Stomach (tissue), 8 donors: ENCODE measurements at regions not wholly inside any gene's neighbourhood (a gene's known extent, or its start where the extent isn't known, plus 50 kb on each side); places are given as distances from the start of the nearest gene placed in this dataset.

Source experiments
- DNase-seq, 2 donors: peaks; one replicate each; pipeline versions ENCODE4 v3.0.0 to v3.0.0-alpha.2; 2013 to 2019
- H3K27ac ChIP-seq, 5 donors: fragments of 200-600 bp in 4 of 5; sonication (generic) in 4 of 5; one replicate each; pipeline ENCODE4 v1.5.1; 2013 to 2019; ENCODE audit warnings: mild to moderate bottlenecking in 1 of 5, moderate library complexity in 1 of 5
- H3K27me3 ChIP-seq, 3 donors: fragments of 200-600 bp; sonication (generic); one replicate each; pipeline ENCODE4 v1.5.1; 2017 to 2019; ENCODE audit warnings: mixed run types in 1 of 3
- H3K36me3 ChIP-seq, 4 donors: fragments of 200-600 bp; sonication (generic); 1 replicate in 3 of 4; 2 replicates in 1 of 4; pipeline ENCODE4 v1.5.1; 2016 to 2019
- H3K4me1 ChIP-seq, 4 donors: fragments of 200-600 bp; sonication (generic); one replicate each; pipeline ENCODE4 v1.5.1; 2016 to 2019
- H3K4me3 ChIP-seq, 4 donors: fragments of 200-600 bp; sonication (generic) in 3 of 4; one replicate each; pipeline ENCODE4 v1.5.1; 2016 to 2019; ENCODE audit warnings: mild to moderate bottlenecking in 1 of 4
- H3K9me3 ChIP-seq, 4 donors: fragments of 200-600 bp; sonication (generic); one replicate each; pipeline ENCODE4 v1.5.1; 2016 to 2019
- CTCF ChIP-seq, 7 experiments: fragments of 450-650 bp in 4 of 7; fragments of 200-600 bp in 3 of 7; sonication (generic) in 3 of 7; IDR thresholded peaks; one replicate each; pipeline ENCODE4 v1.5.1; 2016 to 2019; ENCODE audit warnings: antibody characterized with exemption in 7 of 7, control low read depth in 2 of 7, mild to moderate bottlenecking in 1 of 7
- EP300 ChIP-seq: sonication (generic); formaldehyde crosslinking; IDR thresholded peaks from one replicate; pipeline ENCODE4 v1.6.1; 2017; ENCODE audit warnings: antibody characterized with exemption
- POLR2A ChIP-seq, 4 donors: fragments of 450-650 bp; IDR thresholded peaks; one replicate each; pipeline ENCODE4 v1.6.1; 2016; ENCODE audit warnings: antibody characterized with exemption in 4 of 4, control low read depth in 2 of 4, mild to moderate bottlenecking in 1 of 4, moderate library complexity in 1 of 4
- POLR2AphosphoS5 ChIP-seq, 3 donors: sonication (generic); formaldehyde crosslinking; IDR thresholded peaks; one replicate each; pipeline ENCODE4 v1.6.1; 2016; ENCODE audit warnings: antibody characterized with exemption in 3 of 3
- WGBS, 5 donors: extraction: QIAGEN DNeasy Blood & Tissue Kit in 3 of 5; methylation state at CpG; one replicate each; pipeline versions ENCODE4 v1.1.5 to v1.1.7; 2013 to 2018; 5-methylcytosine and 5-hydroxymethylcytosine counted together
- intact Hi-C: fragments of 100-400 bp; cut with DNase I; formaldehyde crosslinking; loops from one replicate; pipeline ENCODE4 v1.15.1; 2023; ENCODE audit warnings: low total_unique reads
- donor health status: healthy with polysubstance abuse.
- donor health status: Bipolar disorder and iron deficiency.
- donor health status: healthy.

GRCh38 chr21:15227919-15228318, 163.1 kb upstream of the NRIP1 start:
- TF ChIP-seq CTCF (IDR thresholded peaks at IDR 0.05) (no peak), EP300 (no peak), POLR2AphosphoS5 (IDR thresholded peaks at IDR 0.05) (no peak), POLR2A (IDR thresholded peaks at IDR 0.05) (no peak)
- Histone ChIP-seq H3K27me3 (no peaks in the 10 kb centered on the region), H3K4me3 (no peak overlapping the region), H3K4me1 (no peaks in the 10 kb centered on the region), H3K27ac (no peak overlapping the region), H3K36me3 (no peaks in the 10 kb centered on the region), H3K9me3 (no peaks in the 10 kb centered on the region)
- 73 to 79% (median 78%) methylated on average over 3 of the region's 3 CpGs for WGBS, 5 donors
- intact Hi-C loops, result no loop called here
- no peak for DNase-seq

DNA sequence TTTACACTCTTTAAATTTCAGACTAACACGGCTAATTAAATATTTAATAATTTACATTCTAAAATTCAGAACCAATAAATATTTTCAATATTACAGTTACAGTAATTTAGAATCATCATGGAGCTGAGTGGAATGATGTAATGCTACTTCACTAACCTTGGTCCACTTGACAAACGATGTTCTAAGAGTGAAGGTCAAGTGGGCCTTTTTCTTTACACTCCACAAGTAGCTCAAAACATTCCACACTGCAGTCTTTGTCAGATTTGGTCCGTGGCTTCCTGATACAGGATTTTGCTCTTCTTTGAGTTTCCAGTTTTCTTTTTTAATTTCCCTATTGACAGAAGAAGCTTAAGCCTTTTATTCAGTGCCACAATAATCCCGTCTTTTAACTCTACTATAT, 164.6 kb upstream of the NRIP1 start:
- H3K4me1 ChIP-seq, result no peaks in the 10 kb centered on the region
- intact Hi-C loops, result no loop called here
- H3K27me3 ChIP-seq, result no peaks in the 10 kb centered on the region
- no peak for DNase-seq
- no peak for TF ChIP-seq POLR2A (IDR thresholded peaks at IDR 0.05)
- no peak for TF ChIP-seq CTCF (IDR thresholded peaks at IDR 0.05)
- no peak for TF ChIP-seq EP300
- TF ChIP-seq POLR2AphosphoS5 (IDR thresholded peaks at IDR 0.05), result no peak
- H3K9me3 ChIP-seq, result no peaks in the 10 kb centered on the region
- 70 to 81% (median 79%) methylated on average over 4 of the region's 4 CpGs for WGBS, 5 donors
- no peaks in the 10 kb centered on the region for H3K36me3 ChIP-seq
- no peak overlapping the region for H3K4me3 ChIP-seq
- H3K27ac ChIP-seq, result no peak overlapping the region

GRCh38 chr21:15233611-15234010, 168.8 kb upstream of the NRIP1 start:
- no peak for DNase-seq
- H3K36me3 ChIP-seq, result no peaks in the 10 kb centered on the region
- H3K27ac ChIP-seq, result no peak overlapping the region
- H3K9me3 ChIP-seq, result no peaks in the 10 kb centered on the region
- H3K27me3 ChIP-seq, result no peaks in the 10 kb centered on the region
- intact Hi-C loops, result no loop called here
- H3K4me3 ChIP-seq, result no peak overlapping the region
- TF ChIP-seq POLR2A (IDR thresholded peaks at IDR 0.05), result no peak
- H3K4me1 ChIP-seq, result no peaks in the 10 kb centered on the region
- WGBS, 5 donors, result 95 to 100% (median 100%) methylated on average over 1 of the region's 1 CpG

GRCh38 chr21:15236111-15236510, 171.3 kb upstream of the NRIP1 start:
- H3K36me3 ChIP-seq, result no peaks in the 10 kb centered on the region
- H3K27ac ChIP-seq, result no peak overlapping the region
- intact Hi-C loops, result no loop called here
- H3K4me3 ChIP-seq, result no peak overlapping the region
- no peak for TF ChIP-seq CTCF (IDR thresholded peaks at IDR 0.05)
- TF ChIP-seq EP300, result no peak
- TF ChIP-seq POLR2AphosphoS5 (IDR thresholded peaks at IDR 0.05), result no peak
- no peaks in the 10 kb centered on the region for H3K27me3 ChIP-seq
- H3K4me1 ChIP-seq, result no peaks in the 10 kb centered on the region
- H3K9me3 ChIP-seq, result no peaks in the 10 kb centered on the region
- no peak for DNase-seq
- WGBS, 5 donors, result 74 to 98% (median 91%) methylated on average over 2 of the region's 2 CpGs

DNA sequence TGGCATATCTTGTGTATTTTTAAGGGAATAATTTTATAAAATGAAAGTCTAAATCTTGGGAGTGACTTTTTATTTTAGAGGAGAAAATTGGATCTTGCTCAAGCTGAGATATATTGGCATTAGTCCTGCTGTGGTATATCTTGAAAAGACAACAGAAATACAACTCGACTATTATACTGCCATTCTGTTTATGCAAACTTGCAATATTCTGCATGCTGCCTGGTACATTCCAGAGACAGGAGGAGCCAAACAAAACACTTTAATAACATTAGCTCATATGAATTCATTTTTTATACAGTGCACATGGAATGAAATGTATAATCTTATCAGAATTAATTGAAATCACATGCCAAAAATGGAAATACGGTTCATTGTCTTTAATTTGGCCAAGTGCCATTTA, 176.0 kb upstream of the NRIP1 start:
- no peaks in the 10 kb centered on the region for H3K9me3 ChIP-seq
- no peak for TF ChIP-seq POLR2A (IDR thresholded peaks at IDR 0.05)
- no peak for TF ChIP-seq POLR2AphosphoS5 (IDR thresholded peaks at IDR 0.05)
- TF ChIP-seq CTCF (IDR thresholded peaks at IDR 0.05), result no peak
- TF ChIP-seq EP300, result no peak

More for the DNA sequence above, 176.0 kb upstream of the NRIP1 start:
- no peaks in the 10 kb centered on the region for H3K27me3 ChIP-seq
- H3K27ac ChIP-seq, result no peak overlapping the region
- H3K4me1 ChIP-seq, result no peaks in the 10 kb centered on the region
- intact Hi-C loops, result no loop called here
- WGBS, 5 donors, result 15 to 33% (median 21%) methylated on average over 2 of the region's 2 CpGs
- DNase-seq, result peak in 1 of 2 donors; percentile 30
- H3K4me3 ChIP-seq, result no peak overlapping the region
- no peaks in the 10 kb centered on the region for H3K36me3 ChIP-seq
